ENCODE measurements at regions not wholly inside any gene's neighbourhood (a gene's known extent, or its start where the extent isn't known, plus 50 kb on each side); places are given as distances from the start of the nearest gene placed in this dataset.

DNA sequence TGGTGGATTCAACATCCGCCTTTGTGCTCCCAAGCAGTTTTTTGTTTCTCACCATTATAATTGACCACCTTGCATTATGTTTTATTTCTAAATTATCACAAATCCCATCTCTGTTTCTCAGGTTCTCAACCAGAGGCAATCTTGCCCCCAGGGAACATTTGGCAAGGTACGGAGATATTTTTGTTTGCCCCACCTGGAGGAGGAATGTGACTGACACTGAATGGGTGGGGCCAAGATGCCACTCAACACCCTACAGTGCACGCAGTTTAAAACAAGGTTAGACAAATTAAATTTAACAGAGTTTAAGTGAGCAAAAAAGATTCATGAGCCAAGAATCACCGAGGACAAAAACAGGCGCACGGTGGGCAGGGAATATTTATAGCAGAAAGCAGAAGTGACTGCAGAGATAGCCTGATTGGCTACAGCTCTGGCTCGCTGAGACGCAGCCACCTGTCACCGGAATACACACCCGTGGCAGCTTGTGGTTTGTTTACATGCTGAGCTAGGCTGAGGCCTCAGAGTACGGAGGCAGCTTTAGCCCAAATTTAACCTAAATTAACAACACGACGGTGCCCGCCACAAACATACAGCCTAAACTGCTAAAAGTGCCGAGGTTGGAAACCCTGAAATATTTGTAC is 150.0 kb upstream of the ALKAL2 start:
- TF ChIP-seq, protein P1, sequence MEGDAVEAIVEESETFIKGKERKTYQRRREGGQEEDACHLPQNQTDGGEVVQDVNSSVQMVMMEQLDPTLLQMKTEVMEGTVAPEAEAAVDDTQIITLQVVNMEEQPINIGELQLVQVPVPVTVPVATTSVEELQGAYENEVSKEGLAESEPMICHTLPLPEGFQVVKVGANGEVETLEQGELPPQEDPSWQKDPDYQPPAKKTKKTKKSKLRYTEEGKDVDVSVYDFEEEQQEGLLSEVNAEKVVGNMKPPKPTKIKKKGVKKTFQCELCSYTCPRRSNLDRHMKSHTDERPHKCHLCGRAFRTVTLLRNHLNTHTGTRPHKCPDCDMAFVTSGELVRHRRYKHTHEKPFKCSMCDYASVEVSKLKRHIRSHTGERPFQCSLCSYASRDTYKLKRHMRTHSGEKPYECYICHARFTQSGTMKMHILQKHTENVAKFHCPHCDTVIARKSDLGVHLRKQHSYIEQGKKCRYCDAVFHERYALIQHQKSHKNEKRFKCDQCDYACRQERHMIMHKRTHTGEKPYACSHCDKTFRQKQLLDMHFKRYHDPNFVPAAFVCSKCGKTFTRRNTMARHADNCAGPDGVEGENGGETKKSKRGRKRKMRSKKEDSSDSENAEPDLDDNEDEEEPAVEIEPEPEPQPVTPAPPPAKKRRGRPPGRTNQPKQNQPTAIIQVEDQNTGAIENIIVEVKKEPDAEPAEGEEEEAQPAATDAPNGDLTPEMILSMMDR (IDR thresholded peaks at IDR 0.05; ENCODE audit: control extremely low read depth in 1 of 3, insufficient read depth in 1 of 3, low read depth in 1 of 3, low read length in 3 of 3) = no peak
- TF ChIP-seq POLR2AphosphoS5 (IDR thresholded peaks at IDR 0.05; ENCODE audit: low read depth, low read length) = no peak
- no peak for TF ChIP-seq JUN (IDR thresholded peaks at IDR 0.05; ENCODE audit: low read depth, low read length)
- no peak for TF ChIP-seq EP300 (IDR thresholded peaks at IDR 0.05; ENCODE audit: borderline replicate concordance in 1 of 2, low read depth in 2 of 2, low read length in 2 of 2)
- no peak for TF ChIP-seq CHD1 (IDR thresholded peaks at IDR 0.05; ENCODE audit: low read depth, low read length)
